T-helper 17 cell (primary cell): ENCODE measurements at regions not wholly inside any gene's neighbourhood (a gene's known extent, or its start where the extent isn't known, plus 50 kb on each side); places are given as distances from the start of the nearest gene placed in this dataset.

Source experiments
- ATAC-seq: fragments of 150-1000 bp; cut with Tn5 transposase; 2 replicates; pipeline ENCODE4 v1.10.0; 2021; ENCODE audit warnings: mild to moderate bottlenecking, moderate library complexity
- DNase-seq, 3 donors: peaks; one replicate each; pipeline versions ENCODE4 v3.0.0 to v3.0.0-alpha.2; 2020 to 2021
- H3K9me3 ChIP-seq: one replicate; pipeline ENCODE4 v1.7.0; 2013; ENCODE audit warnings: low read length, mild to moderate bottlenecking; ENCODE audit not compliant: control insufficient read depth, poor library complexity, severe bottlenecking
- H3K27ac Mint-ChIP-seq: one replicate; pipeline ENCODE4 v1.8.0; 2022; ENCODE audit warnings: mild to moderate bottlenecking, moderate library complexity, mixed read lengths
- H3K27me3 Mint-ChIP-seq: one replicate; pipeline ENCODE4 v1.8.0; 2022; ENCODE audit warnings: mixed read lengths
- H3K36me3 Mint-ChIP-seq: one replicate; pipeline ENCODE4 v1.8.0; 2022; ENCODE audit warnings: low read depth, mixed read lengths
- H3K4me1 Mint-ChIP-seq: one replicate; pipeline ENCODE4 v1.8.0; 2022; ENCODE audit warnings: mild to moderate bottlenecking, mixed read lengths
- H3K4me3 Mint-ChIP-seq: one replicate; pipeline ENCODE4 v1.8.0; 2022; ENCODE audit warnings: mild to moderate bottlenecking, moderate library complexity, mixed read lengths

DNA sequence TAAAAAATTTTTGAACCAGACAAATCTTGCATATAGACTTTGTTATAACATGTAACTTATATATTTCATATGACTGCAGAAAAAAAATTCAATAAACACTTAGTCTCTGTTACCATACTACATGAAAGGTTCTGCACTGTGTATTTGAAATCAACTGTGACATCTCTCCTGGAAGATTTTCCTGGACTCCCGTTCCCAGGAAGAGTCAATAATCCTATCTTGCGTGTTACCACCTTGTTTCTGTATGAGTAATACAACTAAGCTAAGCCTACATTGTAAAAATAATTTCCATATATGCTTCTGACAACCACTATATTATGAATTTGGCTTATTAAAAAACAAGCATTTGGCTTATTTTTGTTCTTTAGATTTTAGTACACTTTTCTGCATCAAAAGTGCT lies 665.6 kb upstream of the SOX9 start:
- no peak for ATAC-seq
- no peak for DNase-seq
- H3K4me1 Mint-ChIP-seq = no peaks in the 10 kb centered on the region
- H3K9me3 ChIP-seq = no peaks in the 10 kb centered on the region
- no peak overlapping the region for H3K27ac Mint-ChIP-seq
- no peaks in the 10 kb centered on the region for H3K27me3 Mint-ChIP-seq
- H3K4me3 Mint-ChIP-seq = no peak overlapping the region
- no peaks in the 10 kb centered on the region for H3K36me3 Mint-ChIP-seq

DNA sequence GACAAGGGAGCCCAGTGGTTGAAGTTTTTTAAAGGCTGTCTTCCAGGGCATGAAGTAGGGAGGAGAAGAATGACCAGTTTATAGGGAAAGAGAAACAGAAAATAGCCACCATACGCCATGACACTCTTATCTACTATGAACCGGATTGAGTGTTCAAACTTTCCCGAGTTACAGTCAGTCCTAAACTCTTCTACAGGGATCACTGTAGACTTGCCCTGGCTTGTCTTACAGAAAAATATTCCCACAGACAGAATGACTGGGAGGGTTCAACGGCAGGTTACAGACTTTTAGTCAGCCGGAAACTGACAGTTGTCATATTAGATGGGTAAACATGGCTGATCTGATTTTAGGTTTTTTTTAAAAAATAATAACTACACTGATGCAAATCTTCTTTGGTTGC lies 662.5 kb upstream of the SOX9 start:
- ATAC-seq (no peak), DNase-seq (no peak)
- Mint-ChIP-seq H3K36me3 (no peaks in the 10 kb centered on the region), H3K27ac (no peak overlapping the region), H3K27me3 (no peaks in the 10 kb centered on the region), H3K4me3 (no peak overlapping the region), H3K4me1 (no peaks in the 10 kb centered on the region)
- H3K9me3 ChIP-seq = no peaks in the 10 kb centered on the region

DNA sequence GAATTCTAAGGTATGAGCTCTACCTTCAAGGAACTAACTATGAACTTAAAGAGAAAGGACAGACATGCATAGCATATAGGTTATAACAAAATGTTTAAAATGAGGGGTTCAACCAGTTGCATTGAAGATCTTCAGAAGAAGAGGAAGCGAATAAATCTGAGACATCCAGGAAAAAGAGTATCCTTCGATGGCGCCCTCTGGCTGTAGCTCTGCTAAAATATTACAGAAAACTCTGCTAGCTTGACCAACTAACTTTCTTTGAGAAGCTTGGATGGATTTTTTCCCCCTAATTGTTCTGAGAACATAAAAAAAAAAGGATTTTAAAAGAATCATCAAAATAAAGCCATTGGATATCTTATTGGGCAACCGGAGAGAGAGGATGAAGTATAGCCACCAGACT lies 659.9 kb upstream of the SOX9 start:
- ATAC-seq = no peak
- H3K4me1 Mint-ChIP-seq = no peaks in the 10 kb centered on the region
- H3K36me3 Mint-ChIP-seq = no peaks in the 10 kb centered on the region
- no peaks in the 10 kb centered on the region for H3K27me3 Mint-ChIP-seq
- no peak overlapping the region for H3K4me3 Mint-ChIP-seq
- no peaks in the 10 kb centered on the region for H3K9me3 ChIP-seq
- no peak overlapping the region for H3K27ac Mint-ChIP-seq
- DNase-seq = no peak

DNA sequence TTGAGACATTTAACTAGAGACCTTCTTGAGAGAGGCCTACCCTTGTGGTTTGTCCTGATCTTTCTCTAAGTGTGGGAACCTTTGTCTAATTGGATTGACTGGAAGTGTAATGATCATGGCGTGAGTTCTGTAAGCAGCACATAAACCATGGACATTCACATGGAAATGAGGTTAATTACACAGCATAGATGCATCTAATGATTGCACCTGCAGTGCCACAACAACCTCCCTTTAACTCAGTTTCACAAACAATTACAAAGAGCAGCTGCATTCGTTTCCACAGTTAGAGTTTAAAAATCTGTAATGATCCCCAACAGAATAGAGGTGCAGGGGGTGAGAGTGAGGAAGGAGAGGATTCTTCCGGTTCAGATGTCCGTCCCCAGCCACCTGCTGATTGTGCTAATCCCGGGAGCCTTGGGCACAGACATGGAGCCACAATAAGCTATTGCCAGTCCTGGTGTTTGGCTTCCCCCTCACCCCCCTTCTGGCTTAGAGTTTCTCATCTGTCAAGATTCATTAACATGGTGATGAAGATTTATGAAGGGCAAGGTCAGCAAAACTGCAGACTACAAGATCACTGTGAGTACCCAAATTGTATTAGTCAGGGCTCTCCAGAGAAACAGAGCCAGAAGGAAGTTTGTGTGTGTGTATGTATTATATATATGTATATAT lies 659.2 kb upstream of the SOX9 start:
- Mint-ChIP-seq H3K27me3 (no peaks in the 10 kb centered on the region), H3K27ac (no peak overlapping the region), H3K36me3 (no peaks in the 10 kb centered on the region), H3K4me3 (no peak overlapping the region), H3K4me1 (no peaks in the 10 kb centered on the region)
- no peak for DNase-seq
- ATAC-seq = no peak
- H3K9me3 ChIP-seq = no peaks in the 10 kb centered on the region

DNA sequence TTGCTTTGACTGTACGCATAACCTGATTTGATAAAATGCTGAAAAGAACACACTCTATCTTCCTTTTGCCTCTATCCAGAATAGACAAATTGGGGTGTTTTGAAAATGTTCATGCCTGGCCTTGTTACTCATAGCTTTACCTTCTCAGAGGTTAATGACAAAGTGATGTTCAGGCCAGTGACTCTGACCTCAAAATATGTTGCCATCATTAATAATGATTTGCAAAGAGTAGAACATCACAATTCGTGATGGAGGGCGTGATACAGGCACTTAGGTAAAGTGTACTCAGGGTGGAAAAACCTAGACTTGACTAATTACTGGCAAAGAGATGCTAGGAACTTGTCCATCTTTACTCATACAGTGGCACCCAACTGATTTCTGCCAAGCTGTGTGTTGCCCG lies 656.6 kb upstream of the SOX9 start:
- no peaks in the 10 kb centered on the region for H3K9me3 ChIP-seq
- Mint-ChIP-seq H3K4me1 (no peaks in the 10 kb centered on the region), H3K4me3 (no peak overlapping the region), H3K36me3 (no peaks in the 10 kb centered on the region), H3K27ac (no peak overlapping the region), H3K27me3 (no peaks in the 10 kb centered on the region)
- no peak for ATAC-seq
- DNase-seq = no peak

DNA sequence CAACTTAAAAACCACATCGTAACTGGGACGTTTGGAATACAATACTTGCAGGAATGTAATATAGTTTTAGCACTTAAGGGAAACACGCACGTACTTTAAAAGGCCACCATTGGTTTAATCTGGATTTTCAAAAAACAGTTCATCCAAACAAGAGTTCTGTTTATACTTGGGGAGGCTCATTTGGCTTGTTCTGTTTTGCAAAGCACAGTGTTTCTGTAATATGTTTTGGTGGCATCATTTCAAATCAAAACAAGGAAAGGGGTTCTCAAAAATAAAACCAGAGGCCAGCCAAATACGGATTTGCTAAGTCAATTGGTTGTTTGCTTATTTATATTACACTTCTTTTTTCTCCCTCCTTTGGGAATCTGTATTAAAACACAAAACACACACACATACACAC lies 656.1 kb upstream of the SOX9 start:
- no peak for ATAC-seq
- no peak overlapping the region for H3K27ac Mint-ChIP-seq
- no peaks in the 10 kb centered on the region for H3K4me1 Mint-ChIP-seq

DNA sequence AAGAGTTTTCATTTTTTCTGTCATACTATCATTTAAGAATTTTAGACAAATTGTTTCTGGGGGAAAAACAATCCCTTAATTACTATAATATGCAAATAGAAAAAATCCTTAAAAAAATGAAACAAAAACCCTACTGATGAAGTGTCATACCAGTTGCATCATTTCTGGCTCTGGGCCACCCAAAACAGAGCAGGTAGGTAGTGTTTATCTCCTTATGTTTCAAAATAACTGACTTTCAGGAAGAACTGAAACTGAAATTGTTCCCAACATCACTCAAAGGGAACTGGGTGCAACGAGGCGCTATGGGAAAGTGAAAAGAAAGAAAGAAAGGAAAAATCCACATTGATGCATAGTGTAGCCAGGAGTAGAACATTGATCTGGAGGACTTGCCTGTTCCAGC lies 653.1 kb upstream of the SOX9 start:
- H3K27ac Mint-ChIP-seq = no peak overlapping the region
- no peaks in the 10 kb centered on the region for H3K36me3 Mint-ChIP-seq
- ATAC-seq (no peak), DNase-seq (no peak)
- H3K9me3 ChIP-seq = no peaks in the 10 kb centered on the region
- H3K27me3 Mint-ChIP-seq = no peaks in the 10 kb centered on the region
- H3K4me1 Mint-ChIP-seq = no peaks in the 10 kb centered on the region
- H3K4me3 Mint-ChIP-seq = no peak overlapping the region

More for the DNA sequence above, 656.1 kb upstream of the SOX9 start:
- DNase-seq = no peak
- H3K36me3 Mint-ChIP-seq = no peaks in the 10 kb centered on the region
- no peak overlapping the region for H3K4me3 Mint-ChIP-seq
- no peaks in the 10 kb centered on the region for H3K9me3 ChIP-seq
- H3K27me3 Mint-ChIP-seq = no peaks in the 10 kb centered on the region

DNA sequence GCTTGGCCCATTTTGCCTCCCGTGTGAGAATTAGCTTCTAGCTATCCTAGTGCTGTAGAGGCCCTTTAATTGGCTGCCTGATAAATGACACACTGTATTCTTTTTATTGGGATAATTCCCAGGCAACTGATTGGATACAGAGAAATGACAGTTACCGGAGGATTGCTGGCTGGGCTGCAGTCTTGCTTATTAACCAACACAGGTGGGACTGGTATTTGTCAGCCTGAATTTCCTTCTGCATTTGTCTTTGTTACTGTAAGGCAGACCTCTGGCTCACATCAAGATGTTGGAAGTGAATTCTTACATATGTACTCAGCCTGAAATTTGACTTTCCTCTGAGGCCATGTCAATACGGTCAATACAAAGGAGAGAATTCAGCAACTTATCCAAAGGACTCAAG lies 650.8 kb upstream of the SOX9 start:
- no peak for DNase-seq
- H3K27ac Mint-ChIP-seq = no peak overlapping the region
- H3K36me3 Mint-ChIP-seq = no peaks in the 10 kb centered on the region
- H3K27me3 Mint-ChIP-seq = peaks cover 5% of the 10 kb centered on the region
- ATAC-seq = no peak
- H3K4me3 Mint-ChIP-seq = no peak overlapping the region
- no peaks in the 10 kb centered on the region for H3K9me3 ChIP-seq
- H3K4me1 Mint-ChIP-seq = no peaks in the 10 kb centered on the region

DNA sequence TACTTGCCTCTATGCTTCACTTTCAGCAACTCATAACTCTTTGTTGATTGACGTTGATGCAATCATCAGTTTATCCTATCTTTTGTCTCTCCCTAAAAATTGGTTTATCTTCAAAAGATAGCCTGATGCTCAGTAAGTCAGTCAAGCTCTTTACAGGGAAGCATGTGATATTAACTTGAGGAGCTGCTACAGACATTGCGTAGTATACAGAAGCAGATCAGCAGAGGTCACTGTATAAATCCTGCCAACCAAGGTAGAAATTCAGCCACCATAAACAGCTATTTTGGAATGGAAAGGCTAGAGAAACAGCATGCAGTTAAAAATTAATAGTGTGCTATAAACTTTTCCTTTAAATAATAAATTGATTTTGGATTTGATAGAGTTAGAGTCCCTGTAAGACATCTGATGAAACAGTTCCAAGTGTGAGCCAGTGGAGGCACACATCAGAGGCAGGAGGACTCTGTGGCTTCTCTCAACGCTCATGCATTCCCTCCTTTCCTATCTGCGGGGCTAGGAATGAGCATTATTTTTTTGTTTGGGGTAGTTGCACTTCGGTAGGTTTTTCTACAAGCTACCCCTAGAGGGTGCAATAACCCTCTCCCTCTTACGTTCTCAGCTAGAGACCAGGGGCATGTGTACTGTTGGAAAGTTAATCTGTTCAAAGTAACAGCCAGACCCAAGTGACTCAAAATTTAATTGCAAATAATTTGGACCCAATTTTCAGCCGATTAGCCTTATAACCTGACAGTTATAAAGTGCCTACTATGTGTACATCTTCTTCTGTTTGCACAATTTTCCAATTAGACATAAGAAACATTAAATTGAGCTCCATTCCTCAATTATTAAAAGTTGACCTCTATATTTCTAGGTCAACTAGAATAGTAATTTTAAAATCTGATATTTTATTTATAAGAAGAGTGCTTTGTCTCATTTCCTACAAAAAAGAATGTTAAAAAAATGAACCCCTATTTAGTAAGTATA lies 647.7 kb upstream of the SOX9 start:
- H3K27me3 Mint-ChIP-seq = peaks cover 5% of the 10 kb centered on the region
- H3K4me1 Mint-ChIP-seq = no peaks in the 10 kb centered on the region
- DNase-seq (no peak), ATAC-seq (no peak)
- H3K27ac Mint-ChIP-seq = no peak overlapping the region
- no peaks in the 10 kb centered on the region for H3K36me3 Mint-ChIP-seq
- no peak overlapping the region for H3K4me3 Mint-ChIP-seq
- H3K9me3 ChIP-seq = no peaks in the 10 kb centered on the region

DNA sequence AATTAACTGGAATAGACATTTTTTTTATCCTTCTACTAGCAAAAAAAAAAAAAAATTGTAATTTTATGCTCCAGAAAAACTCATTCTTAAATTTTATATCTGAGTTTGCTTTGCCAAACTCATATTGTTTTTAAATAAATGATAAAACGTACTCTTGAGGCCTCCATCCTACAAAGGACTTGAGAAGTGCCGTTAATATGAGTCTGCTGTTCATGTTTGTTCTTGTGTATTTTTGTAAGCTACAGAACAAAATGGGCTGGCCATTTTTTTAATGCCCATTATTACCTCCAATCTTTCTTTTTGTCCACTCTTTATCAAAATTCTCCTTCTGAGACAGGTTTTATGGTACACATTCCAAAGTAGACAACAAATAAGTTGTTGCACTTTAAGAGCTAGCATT lies 643.5 kb upstream of the SOX9 start:
- Mint-ChIP-seq H3K4me3 (no peak overlapping the region), H3K27me3 (peaks cover 5% of the 10 kb centered on the region), H3K36me3 (no peaks in the 10 kb centered on the region), H3K4me1 (no peaks in the 10 kb centered on the region), H3K27ac (no peak overlapping the region)
- DNase-seq = no peak
- no peak for ATAC-seq
- H3K9me3 ChIP-seq = no peaks in the 10 kb centered on the region

DNA sequence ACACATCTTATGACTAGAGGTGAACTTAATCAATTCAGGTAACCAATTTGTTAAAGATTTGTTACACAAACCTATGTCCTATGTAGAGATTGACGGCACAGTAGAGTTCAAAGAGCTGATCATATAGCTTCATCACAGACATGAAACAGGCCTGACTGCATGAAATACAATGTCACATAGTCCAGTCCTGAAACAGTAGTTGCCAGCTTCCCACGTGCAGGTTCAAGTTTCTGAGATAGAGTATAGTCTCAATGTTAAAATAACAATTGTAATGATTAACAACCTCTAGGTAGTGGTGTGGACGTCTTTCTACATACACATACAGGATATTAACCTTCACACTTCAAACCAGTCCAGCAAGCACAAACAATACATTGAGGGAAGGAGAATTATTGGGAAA lies 640.7 kb upstream of the SOX9 start:
- DNase-seq = no peak
- ATAC-seq = no peak
- Mint-ChIP-seq H3K27ac (no peak overlapping the region), H3K36me3 (no peaks in the 10 kb centered on the region), H3K4me1 (no peaks in the 10 kb centered on the region), H3K4me3 (no peak overlapping the region), H3K27me3 (no peaks in the 10 kb centered on the region)
- H3K9me3 ChIP-seq = no peaks in the 10 kb centered on the region

DNA sequence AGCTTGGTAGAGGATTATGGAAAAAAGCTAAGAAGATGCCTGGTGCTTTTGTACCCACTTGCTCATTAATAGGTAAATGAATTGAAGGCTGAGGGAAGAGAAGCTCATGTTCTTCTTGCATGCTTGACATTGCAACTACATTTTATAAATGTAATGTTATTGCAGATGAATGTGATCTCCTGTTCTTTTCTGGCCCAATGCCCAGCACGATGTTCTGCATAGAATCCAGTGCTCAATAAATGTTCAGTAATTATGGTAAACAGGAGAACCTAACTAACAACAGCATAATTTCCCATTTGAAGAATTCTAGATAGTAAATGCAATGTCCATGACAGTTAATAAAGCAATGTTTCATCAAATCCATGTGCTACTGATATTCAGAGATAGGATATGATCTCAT lies 638.2 kb upstream of the SOX9 start:
- Mint-ChIP-seq H3K27me3 (no peaks in the 10 kb centered on the region), H3K27ac (no peak overlapping the region), H3K4me1 (no peaks in the 10 kb centered on the region), H3K36me3 (no peaks in the 10 kb centered on the region), H3K4me3 (no peak overlapping the region)
- DNase-seq (no peak), ATAC-seq (no peak)
- no peaks in the 10 kb centered on the region for H3K9me3 ChIP-seq

DNA sequence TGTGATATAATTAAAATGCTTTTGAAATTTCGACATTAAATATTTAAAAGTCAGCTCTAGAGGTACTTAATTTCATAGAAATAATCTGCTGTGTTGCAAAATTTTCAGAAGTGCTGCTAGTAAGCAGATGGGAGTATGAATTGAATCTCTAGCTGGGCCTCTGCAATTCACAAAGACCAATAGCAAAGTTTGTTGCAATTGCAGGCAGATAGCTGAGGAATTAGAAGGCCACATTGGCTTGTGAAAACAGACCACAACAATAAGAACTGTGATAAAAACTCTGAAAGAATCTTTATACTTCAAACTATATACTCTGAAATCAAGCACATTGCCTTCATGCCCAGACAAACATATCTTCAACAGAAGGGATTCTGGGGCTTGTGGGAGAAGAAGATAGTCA lies 636.3 kb upstream of the SOX9 start:
- H3K9me3 ChIP-seq = no peaks in the 10 kb centered on the region
- H3K27me3 Mint-ChIP-seq = no peaks in the 10 kb centered on the region
- no peak overlapping the region for H3K4me3 Mint-ChIP-seq
- H3K4me1 Mint-ChIP-seq = no peaks in the 10 kb centered on the region
- DNase-seq (no peak), ATAC-seq (no peak)
- H3K27ac Mint-ChIP-seq = no peak overlapping the region
- no peaks in the 10 kb centered on the region for H3K36me3 Mint-ChIP-seq

DNA sequence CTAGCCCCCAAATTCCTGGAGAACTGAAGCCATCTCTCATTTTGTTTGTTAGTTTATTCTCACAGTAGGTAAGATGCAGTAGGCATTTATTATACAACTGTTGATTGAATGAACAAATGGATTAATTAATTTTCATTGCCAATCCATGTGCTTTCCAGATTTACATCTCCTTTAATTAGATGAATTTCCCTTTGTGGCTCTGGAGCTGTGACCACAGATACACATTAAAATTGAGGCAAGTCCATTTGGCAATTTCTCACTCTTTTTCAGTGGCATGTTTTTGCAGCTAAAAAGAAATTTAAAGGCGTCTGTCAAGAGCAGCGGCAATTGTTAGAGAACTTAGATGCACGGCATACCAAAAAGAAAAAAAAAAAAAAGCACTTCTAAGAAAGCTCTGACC lies 635.4 kb upstream of the SOX9 start:
- no peak for ATAC-seq
- no peak for DNase-seq
- Mint-ChIP-seq H3K27ac (no peak overlapping the region), H3K27me3 (no peaks in the 10 kb centered on the region), H3K36me3 (no peaks in the 10 kb centered on the region), H3K4me3 (no peak overlapping the region), H3K4me1 (no peaks in the 10 kb centered on the region)
- no peaks in the 10 kb centered on the region for H3K9me3 ChIP-seq
